ENCODE measurements at regions not wholly inside any gene's neighbourhood (a gene's known extent, or its start where the extent isn't known, plus 50 kb on each side); places are given as distances from the start of the nearest gene placed in this dataset.

DNA sequence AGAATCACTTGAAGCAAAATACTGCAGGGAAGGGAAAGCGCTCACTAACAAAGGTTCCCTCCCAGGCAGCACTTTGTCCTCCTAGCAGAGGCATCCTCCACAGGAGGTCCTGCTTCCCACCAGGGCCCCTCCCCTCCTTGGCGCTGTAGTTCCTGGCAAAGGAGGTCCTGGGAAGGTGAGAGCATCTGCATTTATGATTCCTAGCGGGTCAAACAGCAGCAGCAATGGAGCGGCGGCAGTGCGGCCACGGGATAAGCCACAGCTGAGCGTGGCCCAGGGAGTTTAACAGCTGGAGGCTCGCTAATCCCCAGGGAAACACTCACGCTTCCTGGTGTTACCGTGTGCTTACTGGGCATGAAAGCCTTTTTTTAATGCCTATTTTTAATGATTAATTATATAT, 185.8 kb downstream of the TTLL2 start:
- TF ChIP-seq, protein P1, sequence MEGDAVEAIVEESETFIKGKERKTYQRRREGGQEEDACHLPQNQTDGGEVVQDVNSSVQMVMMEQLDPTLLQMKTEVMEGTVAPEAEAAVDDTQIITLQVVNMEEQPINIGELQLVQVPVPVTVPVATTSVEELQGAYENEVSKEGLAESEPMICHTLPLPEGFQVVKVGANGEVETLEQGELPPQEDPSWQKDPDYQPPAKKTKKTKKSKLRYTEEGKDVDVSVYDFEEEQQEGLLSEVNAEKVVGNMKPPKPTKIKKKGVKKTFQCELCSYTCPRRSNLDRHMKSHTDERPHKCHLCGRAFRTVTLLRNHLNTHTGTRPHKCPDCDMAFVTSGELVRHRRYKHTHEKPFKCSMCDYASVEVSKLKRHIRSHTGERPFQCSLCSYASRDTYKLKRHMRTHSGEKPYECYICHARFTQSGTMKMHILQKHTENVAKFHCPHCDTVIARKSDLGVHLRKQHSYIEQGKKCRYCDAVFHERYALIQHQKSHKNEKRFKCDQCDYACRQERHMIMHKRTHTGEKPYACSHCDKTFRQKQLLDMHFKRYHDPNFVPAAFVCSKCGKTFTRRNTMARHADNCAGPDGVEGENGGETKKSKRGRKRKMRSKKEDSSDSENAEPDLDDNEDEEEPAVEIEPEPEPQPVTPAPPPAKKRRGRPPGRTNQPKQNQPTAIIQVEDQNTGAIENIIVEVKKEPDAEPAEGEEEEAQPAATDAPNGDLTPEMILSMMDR (IDR thresholded peaks at IDR 0.05): no peak

DNA sequence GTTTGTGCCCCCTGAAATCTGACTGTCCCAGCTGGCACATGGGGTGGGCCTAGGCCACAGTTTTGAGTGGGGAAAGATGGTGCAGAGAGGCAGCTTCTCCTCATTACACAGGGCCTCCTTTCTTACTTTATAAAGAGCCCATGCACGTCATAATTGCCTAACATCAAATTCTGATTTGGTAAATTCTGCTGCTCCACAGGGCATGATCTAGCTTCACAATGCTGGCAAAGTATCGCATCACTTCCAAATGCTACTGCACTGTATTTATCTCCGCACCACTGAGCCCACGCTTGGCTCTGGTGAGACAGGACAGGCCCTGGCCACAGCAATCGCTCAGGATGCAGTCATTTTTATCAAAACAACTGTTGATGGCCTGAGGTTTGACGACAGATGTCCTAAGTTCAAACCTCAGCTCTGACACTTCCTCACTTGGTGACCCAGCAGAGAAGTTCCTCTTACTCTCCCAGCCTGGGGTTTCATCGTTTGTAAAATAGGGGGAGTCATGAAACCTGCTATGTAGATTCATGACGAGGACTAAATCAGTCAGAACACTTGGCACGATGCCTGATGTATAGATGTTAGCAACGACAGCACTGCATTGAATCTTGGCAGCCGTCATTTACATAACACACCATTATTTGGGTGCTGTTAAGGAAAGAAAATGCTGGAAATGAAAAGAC, 187.9 kb downstream of the TTLL2 start:
- TF ChIP-seq, protein P1 (IDR thresholded peaks at IDR 0.05): no peak

DNA sequence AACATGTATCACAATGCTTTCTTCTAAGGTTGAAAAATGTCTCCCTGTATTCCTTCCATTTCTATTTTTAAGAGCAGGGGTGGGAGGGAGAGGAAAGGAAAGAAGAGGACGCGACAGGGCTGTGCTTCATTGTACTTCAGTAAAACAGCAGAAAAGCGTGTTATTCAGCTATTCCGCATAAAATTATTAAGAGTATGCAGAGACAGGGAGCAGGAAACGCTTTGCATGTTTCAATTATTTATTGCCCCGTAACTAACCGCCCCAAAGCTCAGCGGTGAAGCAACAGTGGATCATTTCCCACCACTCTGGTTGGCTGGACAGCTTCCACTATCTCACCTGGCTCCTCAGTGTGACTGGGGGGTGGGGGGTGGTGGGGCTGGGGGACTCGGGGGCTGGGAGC, 188.9 kb downstream of the TTLL2 start:
- TF ChIP-seq, protein P1 (IDR thresholded peaks at IDR 0.05): no peak

DNA sequence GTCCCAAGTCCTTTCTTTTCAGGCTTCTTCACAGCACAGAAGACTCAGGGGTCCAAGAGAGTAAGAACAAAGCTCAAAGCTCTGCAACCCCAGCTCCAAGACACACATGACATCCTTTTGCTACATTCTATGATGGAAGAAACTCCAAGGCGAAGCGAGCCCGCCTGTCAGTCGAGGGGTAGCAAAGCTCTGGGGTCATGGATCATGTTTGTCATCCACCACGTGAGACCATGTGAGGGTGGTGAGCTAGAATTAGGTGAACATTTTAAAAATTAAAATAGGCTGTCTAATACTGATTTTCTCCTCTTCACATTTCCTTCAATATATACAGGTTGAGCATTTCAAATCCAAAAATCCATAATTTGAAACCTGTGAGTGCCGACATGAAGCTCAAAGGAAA, 189.6 kb downstream of the TTLL2 start:
- TF ChIP-seq, protein P1 (IDR thresholded peaks at IDR 0.05): no peak

DNA sequence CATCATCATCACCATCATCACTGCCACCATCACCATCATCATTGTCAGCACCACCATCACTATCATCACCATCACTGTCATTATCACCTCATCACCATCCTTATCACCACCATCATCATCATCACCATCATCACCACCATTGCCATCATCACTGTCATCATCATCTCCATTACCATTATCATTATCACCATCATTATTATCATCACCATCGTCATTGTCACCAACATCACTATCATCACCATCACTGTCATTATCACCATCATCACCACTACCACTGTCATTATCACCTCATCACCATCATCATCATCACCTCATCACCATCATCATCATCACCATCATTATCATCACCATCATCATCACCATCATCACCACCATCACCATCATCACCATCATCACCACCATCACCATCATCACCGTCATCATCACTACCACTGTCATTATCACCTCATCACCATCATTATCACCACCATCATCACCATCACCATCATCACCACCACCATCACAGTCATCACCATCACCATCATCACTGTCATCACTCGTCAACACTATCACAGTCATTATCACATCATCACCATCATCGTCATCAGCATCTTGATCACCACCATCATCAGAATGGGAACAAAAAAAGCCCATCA, 191.1 kb downstream of the TTLL2 start:
- TF ChIP-seq, protein P1 (IDR thresholded peaks at IDR 0.05): no peak

DNA sequence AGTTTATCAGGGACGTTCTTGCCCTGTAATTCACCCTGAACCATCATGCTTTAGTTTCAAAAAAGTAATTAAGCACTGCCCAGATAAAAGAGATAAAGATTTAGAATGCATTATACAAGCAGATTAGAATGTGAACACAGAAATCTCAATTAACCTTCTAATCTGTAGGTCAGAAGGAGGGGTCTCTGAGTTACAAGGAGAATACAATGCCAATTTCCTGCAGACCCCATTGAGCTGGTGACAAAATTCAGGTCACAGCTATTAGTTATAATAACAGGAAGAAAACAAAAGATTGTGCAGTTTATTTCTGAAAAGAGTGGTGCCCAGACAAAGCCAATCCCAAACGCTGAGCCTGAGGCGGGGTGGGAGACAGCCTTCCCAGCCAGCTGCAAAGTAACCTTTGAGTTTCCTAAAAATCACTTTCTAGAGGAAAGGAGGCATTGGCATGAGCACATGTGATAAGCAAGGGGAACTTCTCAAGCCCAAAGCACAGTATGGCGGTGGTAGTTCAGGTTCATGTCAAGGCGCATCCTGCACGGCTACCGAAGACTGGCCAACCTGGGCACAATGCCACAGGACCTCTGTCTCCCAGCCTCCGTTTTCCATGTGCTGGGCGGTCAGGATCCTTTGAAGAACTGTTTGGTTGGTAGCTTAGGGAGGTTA, 192.5 kb downstream of the TTLL2 start:
- TF ChIP-seq, protein P1 (IDR thresholded peaks at IDR 0.05): no peak

DNA sequence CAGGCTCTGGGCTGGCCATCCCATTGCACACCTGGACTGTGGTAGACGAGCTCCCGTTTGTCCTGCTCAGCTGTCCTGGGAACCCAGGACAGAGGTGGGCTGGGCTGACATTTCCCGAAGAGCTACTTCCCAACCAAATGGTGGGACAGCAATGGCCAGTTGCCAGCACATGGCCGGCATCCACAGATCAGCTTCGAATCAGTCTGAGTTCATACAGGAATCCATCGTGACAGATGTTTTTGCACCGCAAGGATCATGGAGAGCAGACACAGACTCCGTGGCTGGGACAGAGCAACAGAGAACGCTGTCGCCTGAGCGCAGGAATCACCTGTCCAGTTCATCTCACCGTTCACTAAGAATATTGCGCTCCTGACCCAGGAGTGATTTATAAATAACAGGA, 198.5 kb downstream of the TTLL2 start:
- TF ChIP-seq, protein P1 (IDR thresholded peaks at IDR 0.05): no peak

Data from LNCAP (cell line).